ENCODE measurements at regions not wholly inside any gene's neighbourhood (a gene's known extent, or its start where the extent isn't known, plus 50 kb on each side); places are given as distances from the start of the nearest gene placed in this dataset.
A peak's percentile ranks its signal among the peaks of the same experiment; 100 is the strongest.

GRCh38 chr2:240322991-240323390 is 112.5 kb upstream of the GPC1 start:
- H3K36me3 ChIP-seq (replicated peaks in 1 of 2), result no peaks in the 10 kb centered on the region
- H3K9me3 ChIP-seq (replicated peaks in 1 of 3), result no peaks in the 10 kb centered on the region
- no peak overlapping the region for H3K4me3 ChIP-seq
- WGBS, 4 donors, result 86 to 91% (median 88%) methylated on average over 18 to 25 of the region's 25 CpGs
- peak in 1 of 7 donors; percentile 16 for DNase-seq
- intact Hi-C loops (cut with DNase I), result no loop called here
- TF ChIP-seq CTCF (IDR thresholded peaks at IDR 0.05), result no peak
- H3K27ac ChIP-seq, result no peak overlapping the region
- H3K27me3 ChIP-seq, result no peaks in the 10 kb centered on the region
- H3K4me1 ChIP-seq (replicated peaks in 1 of 2), result no peaks in the 10 kb centered on the region

- intact Hi-C loops (cut with DNase I), result no loop called here
- TF ChIP-seq POLR2A (IDR thresholded peaks at IDR 0.05) (no peak), CTCF (IDR thresholded peaks at IDR 0.05) (no peak)
Observed at GRCh38 chr2:240323601-240324291, 111.7 kb upstream of the GPC1 start.

GRCh38 chr2:240324312-240325015 is 111.0 kb upstream of the GPC1 start:
- WGBS, 4 donors, result 87 to 88% (median 87%) methylated on average over 13 to 25 of the region's 25 CpGs
- no peaks in the 10 kb centered on the region for H3K4me1 ChIP-seq (replicated peaks in 1 of 2)
- intact Hi-C loops (cut with DNase I), result no loop called here
- DNase-seq, result peak in 2 of 7 donors; percentile 21 to 34
- H3K36me3 ChIP-seq (replicated peaks in 1 of 2), result no peaks in the 10 kb centered on the region
- H3K9me3 ChIP-seq (replicated peaks in 1 of 3), result no peaks in the 10 kb centered on the region
- H3K4me3 ChIP-seq, result no peak overlapping the region
- TF ChIP-seq CTCF (IDR thresholded peaks at IDR 0.05) (no peak), POLR2A (IDR thresholded peaks at IDR 0.05) (no peak)
- H3K27me3 ChIP-seq, result no peaks in the 10 kb centered on the region
- H3K27ac ChIP-seq, result no peak overlapping the region

More at GRCh38 chr2:240323601-240324291, 111.7 kb upstream of the GPC1 start:
- no peaks in the 10 kb centered on the region for H3K27me3 ChIP-seq
- H3K9me3 ChIP-seq (replicated peaks in 1 of 3), result no peaks in the 10 kb centered on the region
- WGBS, 4 donors, result 82 to 89% (median 87%) methylated on average over 17 to 28 of the region's 28 CpGs
- no peaks in the 10 kb centered on the region for H3K36me3 ChIP-seq (replicated peaks in 1 of 2)
- peak in 2 of 7 donors; percentile 16 to 41 for DNase-seq
- H3K4me3 ChIP-seq, result no peak overlapping the region
- no peaks in the 10 kb centered on the region for H3K4me1 ChIP-seq (replicated peaks in 1 of 2)
- no peak overlapping the region for H3K27ac ChIP-seq

- no peak overlapping the region for H3K27ac ChIP-seq
- H3K4me3 ChIP-seq, result no peak overlapping the region
- no peaks in the 10 kb centered on the region for H3K36me3 ChIP-seq (replicated peaks in 1 of 2)
- WGBS, 4 donors, result 64 to 78% (median 66%) methylated on average over 10 to 25 of the region's 25 CpGs
- H3K4me1 ChIP-seq (replicated peaks in 1 of 2), result no peaks in the 10 kb centered on the region
- H3K27me3 ChIP-seq, result no peaks in the 10 kb centered on the region
- no peaks in the 10 kb centered on the region for H3K9me3 ChIP-seq (replicated peaks in 1 of 3)
- no peak for TF ChIP-seq CTCF (IDR thresholded peaks at IDR 0.05)
- no peak for TF ChIP-seq POLR2A (IDR thresholded peaks at IDR 0.05)
- intact Hi-C loops (cut with DNase I), result no loop called here
- peak; percentile 71 to 86 (median 80) for DNase-seq
Observed at GRCh38 chr2:240325016-240326007, 110.2 kb upstream of the GPC1 start.
